ENCODE measurements at regions not wholly inside any gene's neighbourhood (a gene's known extent, or its start where the extent isn't known, plus 50 kb on each side); places are given as distances from the start of the nearest gene placed in this dataset.

DNA sequence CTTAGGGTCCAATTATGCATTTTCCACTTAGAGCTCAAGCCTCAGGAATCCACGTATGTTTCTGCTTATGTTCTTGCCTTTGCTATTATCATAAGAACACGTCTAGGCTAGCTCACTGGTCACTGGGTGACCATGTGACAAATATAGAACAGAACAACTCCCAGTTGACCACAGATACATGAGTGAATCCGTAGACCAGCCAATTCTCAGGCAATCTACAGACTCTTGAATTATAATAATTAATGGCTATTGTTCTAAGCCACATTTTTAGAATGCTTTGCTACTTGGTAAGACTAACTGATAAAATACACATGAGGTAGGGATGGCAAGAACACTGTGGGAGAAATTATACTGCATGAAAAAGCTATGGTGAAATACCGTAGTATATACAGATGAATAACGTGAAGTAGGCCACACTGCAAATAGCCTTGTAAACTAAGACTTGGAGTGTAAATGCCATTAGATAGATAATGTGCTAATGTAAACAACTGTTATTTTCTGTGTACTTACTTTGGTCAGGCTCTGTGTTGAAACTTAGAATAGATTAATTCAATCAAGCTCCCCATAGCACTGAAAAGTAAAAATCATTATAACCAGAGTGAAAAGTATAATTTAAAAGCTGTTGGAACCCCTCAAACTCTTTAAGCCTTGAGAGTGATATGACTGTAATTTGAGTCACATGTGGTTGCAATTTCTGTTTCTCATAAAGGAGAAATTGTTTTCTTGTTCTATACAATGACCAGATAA, 366.2 kb upstream of the CCDC179 start:
- H3K9me1 ChIP-seq (ENCODE audit: control insufficient read depth, extremely low read depth, insufficient read depth, low read length): no peaks in the 10 kb centered on the region
- no peaks in the 10 kb centered on the region for H3K36me3 ChIP-seq (ENCODE audit: control insufficient read depth in 2 of 2, extremely low read depth in 1 of 2, insufficient read depth in 2 of 2, low read length in 2 of 2)
- no peaks in the 10 kb centered on the region for H3K27me3 ChIP-seq (ENCODE audit: control insufficient read depth, extremely low read depth, insufficient read depth, low read length)
- no peaks in the 10 kb centered on the region for H3K4me1 ChIP-seq (ENCODE audit: control insufficient read depth, extremely low read depth, insufficient read depth, low read length)
- no peak overlapping the region for H3K27ac ChIP-seq (ENCODE audit: control insufficient read depth, insufficient read depth, low read length)
- no peaks in the 10 kb centered on the region for H3K9me3 ChIP-seq (ENCODE audit: control insufficient read depth, low read depth, low read length)
- no peak overlapping the region for H3K9ac ChIP-seq (ENCODE audit: control insufficient read depth, extremely low read depth, insufficient read depth, low read length)
- TF ChIP-seq, protein P1, sequence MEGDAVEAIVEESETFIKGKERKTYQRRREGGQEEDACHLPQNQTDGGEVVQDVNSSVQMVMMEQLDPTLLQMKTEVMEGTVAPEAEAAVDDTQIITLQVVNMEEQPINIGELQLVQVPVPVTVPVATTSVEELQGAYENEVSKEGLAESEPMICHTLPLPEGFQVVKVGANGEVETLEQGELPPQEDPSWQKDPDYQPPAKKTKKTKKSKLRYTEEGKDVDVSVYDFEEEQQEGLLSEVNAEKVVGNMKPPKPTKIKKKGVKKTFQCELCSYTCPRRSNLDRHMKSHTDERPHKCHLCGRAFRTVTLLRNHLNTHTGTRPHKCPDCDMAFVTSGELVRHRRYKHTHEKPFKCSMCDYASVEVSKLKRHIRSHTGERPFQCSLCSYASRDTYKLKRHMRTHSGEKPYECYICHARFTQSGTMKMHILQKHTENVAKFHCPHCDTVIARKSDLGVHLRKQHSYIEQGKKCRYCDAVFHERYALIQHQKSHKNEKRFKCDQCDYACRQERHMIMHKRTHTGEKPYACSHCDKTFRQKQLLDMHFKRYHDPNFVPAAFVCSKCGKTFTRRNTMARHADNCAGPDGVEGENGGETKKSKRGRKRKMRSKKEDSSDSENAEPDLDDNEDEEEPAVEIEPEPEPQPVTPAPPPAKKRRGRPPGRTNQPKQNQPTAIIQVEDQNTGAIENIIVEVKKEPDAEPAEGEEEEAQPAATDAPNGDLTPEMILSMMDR (optimal IDR thresholded peaks at IDR 0.05 in 1 of 3, IDR thresholded peaks at IDR 0.05 in 1 of 3, conservative IDR thresholded peaks at IDR 0.05 in 1 of 3; ENCODE audit: extremely low read depth in 1 of 3, insufficient read depth in 2 of 3, low read length in 3 of 3): no peak
- no peak overlapping the region for H3K4me3 ChIP-seq (ENCODE audit: control insufficient read depth in 2 of 3, extremely low read depth in 1 of 3, insufficient read depth in 2 of 3, low read depth in 1 of 3, low read length in 3 of 3)
- H3K79me2 ChIP-seq (ENCODE audit: control insufficient read depth, insufficient read depth, low read length): no peaks in the 10 kb centered on the region
- no peak for DNase-seq (ENCODE audit: low read depth, low spot score)
- H2AFZ ChIP-seq (ENCODE audit: control insufficient read depth, low read length): no peak overlapping the region
- H3K4me2 ChIP-seq (ENCODE audit: control insufficient read depth, extremely low read depth, insufficient read depth, low read depth, low read length): no peak overlapping the region
- dilution Hi-C loops (cut with MboI; ENCODE audit: extremely low pct_ligation_motif_present, low sequenced_read_pairs): no loop called here
- no peak for FAIRE-seq
- no peaks in the 10 kb centered on the region for H4K20me1 ChIP-seq (ENCODE audit: control insufficient read depth, extremely low read depth, insufficient read depth, low read length)

DNA sequence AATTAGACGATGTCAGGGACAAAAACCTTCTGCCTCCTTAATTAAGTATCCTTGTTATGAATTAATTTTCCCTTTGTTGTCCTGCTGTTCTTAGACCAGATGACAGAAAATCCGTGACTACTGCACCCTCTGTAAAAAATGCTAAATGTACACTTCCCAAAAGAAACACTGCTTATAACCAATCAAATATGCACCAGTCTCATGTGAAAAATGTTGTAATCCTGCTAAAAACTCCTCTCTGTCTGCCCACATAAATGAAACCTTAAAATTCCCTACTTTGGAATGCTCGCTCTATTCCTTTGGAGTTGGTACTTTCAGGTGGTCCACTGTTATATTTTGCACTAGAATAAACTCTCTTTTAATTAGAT, 366.8 kb upstream of the CCDC179 start:
- no peak overlapping the region for H2AFZ ChIP-seq (ENCODE audit: control insufficient read depth, low read length)
- no peaks in the 10 kb centered on the region for H3K36me3 ChIP-seq (ENCODE audit: control insufficient read depth in 2 of 2, extremely low read depth in 1 of 2, insufficient read depth in 2 of 2, low read length in 2 of 2)
- no peak overlapping the region for H3K4me3 ChIP-seq (ENCODE audit: control insufficient read depth in 2 of 3, extremely low read depth in 1 of 3, insufficient read depth in 2 of 3, low read depth in 1 of 3, low read length in 3 of 3)
- FAIRE-seq (no peak), DNase-seq (ENCODE audit: low read depth, low spot score) (no peak)
- no peak overlapping the region for H3K27ac ChIP-seq (ENCODE audit: control insufficient read depth, insufficient read depth, low read length)
- no peaks in the 10 kb centered on the region for H3K9me3 ChIP-seq (ENCODE audit: control insufficient read depth, low read depth, low read length)
- H3K4me1 ChIP-seq (ENCODE audit: control insufficient read depth, extremely low read depth, insufficient read depth, low read length): no peaks in the 10 kb centered on the region
- dilution Hi-C loops (cut with MboI; ENCODE audit: extremely low pct_ligation_motif_present, low sequenced_read_pairs): no loop called here
- no peak overlapping the region for H3K9ac ChIP-seq (ENCODE audit: control insufficient read depth, extremely low read depth, insufficient read depth, low read length)
- H3K9me1 ChIP-seq (ENCODE audit: control insufficient read depth, extremely low read depth, insufficient read depth, low read length): no peaks in the 10 kb centered on the region
- no peaks in the 10 kb centered on the region for H4K20me1 ChIP-seq (ENCODE audit: control insufficient read depth, extremely low read depth, insufficient read depth, low read length)
- TF ChIP-seq, protein P1 (optimal IDR thresholded peaks at IDR 0.05 in 1 of 3, IDR thresholded peaks at IDR 0.05 in 1 of 3, conservative IDR thresholded peaks at IDR 0.05 in 1 of 3; ENCODE audit: extremely low read depth in 1 of 3, insufficient read depth in 2 of 3, low read length in 3 of 3): no peak
- TF ChIP-seq EZH2 (IDR thresholded peaks at IDR 0.05; ENCODE audit: low read length): no peak
- H3K4me2 ChIP-seq (ENCODE audit: control insufficient read depth, extremely low read depth, insufficient read depth, low read depth, low read length): no peak overlapping the region
- no peaks in the 10 kb centered on the region for H3K27me3 ChIP-seq (ENCODE audit: control insufficient read depth, extremely low read depth, insufficient read depth, low read length)
- no peaks in the 10 kb centered on the region for H3K79me2 ChIP-seq (ENCODE audit: control insufficient read depth, insufficient read depth, low read length)
